SK-N-SH treated with all-trans-retinoic acid at 6 μM for 48 hours (cell line): ENCODE measurements at regions not wholly inside any gene's neighbourhood (a gene's known extent, or its start where the extent isn't known, plus 50 kb on each side); places are given as distances from the start of the nearest gene placed in this dataset.

Experiments
- BACH2 ChIP-seq: fragments of 250-450 bp; sonication (Bioruptor Pico); IDR thresholded peaks from 2 replicates; pipeline ENCODE4 v1.9.0; 2021; ENCODE audit warnings: mild to moderate bottlenecking, borderline replicate concordance
- GLIS3 ChIP-seq: fragments of 250-450 bp; sonication (Bioruptor Pico); IDR thresholded peaks from 2 replicates; pipeline ENCODE4 v1.5.0; 2020; ENCODE audit warnings: mild to moderate bottlenecking, moderate library complexity
- PATZ1 ChIP-seq: fragments of 250-450 bp; sonication (Bioruptor Pico); IDR thresholded peaks from 2 replicates; pipeline ENCODE4 v1.8.0; 2020; ENCODE audit warnings: mild to moderate bottlenecking, moderate library complexity, borderline replicate concordance
- RARB ChIP-seq: fragments of 250-450 bp; sonication (Bioruptor Pico); IDR thresholded peaks from 2 replicates; pipeline ENCODE4 v1.8.0; 2021; ENCODE audit warnings: mild to moderate bottlenecking, moderate library complexity
- ZFP30 ChIP-seq: fragments of 450-650 bp; formaldehyde crosslinking; IDR thresholded peaks from 2 replicates; pipeline ENCODE4 v1.5.0; 2022; ENCODE audit warnings: mild to moderate bottlenecking, moderate library complexity
- ZNF70 ChIP-seq: fragments of 450-650 bp; formaldehyde crosslinking; IDR thresholded peaks from 2 replicates; pipeline ENCODE4 v1.5.0; 2020; ENCODE audit warnings: mild to moderate bottlenecking, moderate library complexity

- TF ChIP-seq PATZ1 (CRISPR knock-in tag) = no peak
- TF ChIP-seq BACH2 (CRISPR knock-in tag) = no peak
- TF ChIP-seq ZNF70 (CRISPR knock-in tag) = no peak
- TF ChIP-seq RARB (CRISPR knock-in tag) = no peak
- TF ChIP-seq GLIS3 (CRISPR knock-in tag) = no peak
- TF ChIP-seq ZFP30 (CRISPR knock-in tag) = no peak
Observed at GRCh38 chr9:761793-762560, 79.5 kb upstream of the DMRT1 start.
